ENCODE measurements at regions not wholly inside any gene's neighbourhood (a gene's known extent, or its start where the extent isn't known, plus 50 kb on each side); places are given as distances from the start of the nearest gene placed in this dataset.
"Not testable (repeated sequence)": the region's sequence is repeated elsewhere in the genome, so short reads cannot be mapped to it uniquely, and the experiment has no call there.

GRCh38 chrX:144768540-144768939 is 478.8 kb upstream of the SPANXN1 start:
- H3K9me3 ChIP-seq: no peaks in the 10 kb centered on the region

GRCh38 chrX:144783528-144783927 is 463.8 kb upstream of the SPANXN1 start:
- not testable (repeated sequence) for H3K4me3 ChIP-seq, H3K4me1 ChIP-seq, H4K20me1 ChIP-seq, H3K27ac ChIP-seq, H3K9me3 ChIP-seq, H3K9ac ChIP-seq, H3K36me3 ChIP-seq, H3K4me2 ChIP-seq
- peaks cover 26% of the 10 kb centered on the region for H3K27me3 ChIP-seq

More at GRCh38 chrX:144768540-144768939, 478.8 kb upstream of the SPANXN1 start:
- Histone ChIP-seq H3K4me2 (no peak overlapping the region), H3K4me3 (no peak overlapping the region), H3K27me3 (peaks cover 64% of the 10 kb centered on the region), H3K9ac (no peak overlapping the region), H3K27ac (no peak overlapping the region), H3K36me3 (no peaks in the 10 kb centered on the region), H3K4me1 (no peaks in the 10 kb centered on the region), H4K20me1 (peaks cover 5% of the 10 kb centered on the region; the same call in 1 of the 2 replicates)
- no peak for TF ChIP-seq Cebpa-rat (IDR thresholded peaks at IDR 0.05)

- Histone ChIP-seq H3K27me3 (peaks cover 19% of the 10 kb centered on the region), H3K4me3 (no peak overlapping the region), H3K27ac (no peak overlapping the region), H3K9me3 (peaks cover 20% of the 10 kb centered on the region), H4K20me1 (no peaks in the 10 kb centered on the region), H3K9ac (no peak overlapping the region), H3K4me2 (no peak overlapping the region), H3K36me3 (no peaks in the 10 kb centered on the region), H3K4me1 (no peaks in the 10 kb centered on the region)
- TF ChIP-seq Cebpa-rat (IDR thresholded peaks at IDR 0.05): no peak
Measured at GRCh38 chrX:144790148-144790547, 457.2 kb upstream of the SPANXN1 start.

- Histone ChIP-seq H3K36me3 (no peaks in the 10 kb centered on the region), H4K20me1 (no peaks in the 10 kb centered on the region), H3K9ac (no peak overlapping the region), H3K27ac (no peak overlapping the region), H3K4me2 (no peak overlapping the region), H3K27me3 (peaks cover 22% of the 10 kb centered on the region), H3K4me3 (no peak overlapping the region), H3K4me1 (no peaks in the 10 kb centered on the region), H3K9me3 (peaks cover 20% of the 10 kb centered on the region)
- TF ChIP-seq Cebpa-rat (IDR thresholded peaks at IDR 0.05): no peak
Measured at GRCh38 chrX:144791298-144791697, 456.0 kb upstream of the SPANXN1 start.

- H4K20me1 ChIP-seq: no peaks in the 10 kb centered on the region
- H3K4me2 ChIP-seq: no peak overlapping the region
- peaks cover 46% of the 10 kb centered on the region for H3K27me3 ChIP-seq
- no peak overlapping the region for H3K27ac ChIP-seq
- no peaks in the 10 kb centered on the region for H3K4me1 ChIP-seq
- H3K9ac ChIP-seq: no peak overlapping the region
- H3K4me3 ChIP-seq: no peak overlapping the region
- TF ChIP-seq Cebpa-rat (IDR thresholded peaks at IDR 0.05): no peak
- no peaks in the 10 kb centered on the region for H3K36me3 ChIP-seq
- no peaks in the 10 kb centered on the region for H3K9me3 ChIP-seq
Measured at GRCh38 chrX:144798972-144799371, 448.3 kb upstream of the SPANXN1 start.

- no peak for TF ChIP-seq Cebpa-rat (IDR thresholded peaks at IDR 0.05)
- Histone ChIP-seq H3K4me2 (no peak overlapping the region), H3K36me3 (no peaks in the 10 kb centered on the region), H3K9ac (no peak overlapping the region), H3K4me1 (no peaks in the 10 kb centered on the region), H3K9me3 (0 out of 2 replicates have a peak, but pooled peaks cover 1% of the 10 kb centered on the region), H3K27ac (no peak overlapping the region), H3K4me3 (no peak overlapping the region), H4K20me1 (no peaks in the 10 kb centered on the region), H3K27me3 (peaks cover 37% of the 10 kb centered on the region)
Measured at GRCh38 chrX:144801786-144802185, 445.5 kb upstream of the SPANXN1 start.

- Histone ChIP-seq H3K4me2 (no peak overlapping the region), H3K4me3 (no peak overlapping the region), H4K20me1 (no peaks in the 10 kb centered on the region), H3K9me3 (peaks cover 15% of the 10 kb centered on the region), H3K9ac (no peak overlapping the region), H3K36me3 (no peaks in the 10 kb centered on the region), H3K27me3 (peaks cover 19% of the 10 kb centered on the region), H3K4me1 (no peaks in the 10 kb centered on the region), H3K27ac (no peak overlapping the region)
- TF ChIP-seq Cebpa-rat (IDR thresholded peaks at IDR 0.05): no peak
Measured at GRCh38 chrX:144809025-144809424, 438.3 kb upstream of the SPANXN1 start.

GRCh38 chrX:144810539-144810938 is 436.8 kb upstream of the SPANXN1 start:
- Histone ChIP-seq H3K27me3 (peaks cover 24% of the 10 kb centered on the region), H3K4me3 (no peak overlapping the region), H3K4me1 (no peaks in the 10 kb centered on the region), H4K20me1 (no peaks in the 10 kb centered on the region), H3K9ac (no peak overlapping the region), H3K27ac (no peak overlapping the region), H3K9me3 (peaks cover 15% of the 10 kb centered on the region), H3K36me3 (no peaks in the 10 kb centered on the region), H3K4me2 (no peak overlapping the region)
- TF ChIP-seq Cebpa-rat (IDR thresholded peaks at IDR 0.05): no peak

GRCh38 chrX:144819406-144819805 is 427.9 kb upstream of the SPANXN1 start:
- no peak overlapping the region for H3K9ac ChIP-seq
- TF ChIP-seq Cebpa-rat (IDR thresholded peaks at IDR 0.05): no peak
- no peaks in the 10 kb centered on the region for H3K4me1 ChIP-seq
- no peaks in the 10 kb centered on the region for H3K36me3 ChIP-seq
- H4K20me1 ChIP-seq: no peaks in the 10 kb centered on the region
- no peak overlapping the region for H3K27ac ChIP-seq
- H3K4me2 ChIP-seq: no peak overlapping the region
- no peak overlapping the region for H3K4me3 ChIP-seq
- no peaks in the 10 kb centered on the region; the same call in 1 of the 2 replicates for H3K9me3 ChIP-seq
- H3K27me3 ChIP-seq: peaks cover 63% of the 10 kb centered on the region

GRCh38 chrX:144840616-144841015 is 406.7 kb upstream of the SPANXN1 start:
- Histone ChIP-seq H3K9me3 (no peaks in the 10 kb centered on the region), H3K4me1 (no peaks in the 10 kb centered on the region), H3K27me3 (peaks cover 49% of the 10 kb centered on the region), H3K36me3 (no peaks in the 10 kb centered on the region), H4K20me1 (no peaks in the 10 kb centered on the region), H3K4me2 (no peak overlapping the region), H3K9ac (no peak overlapping the region), H3K27ac (no peak overlapping the region), H3K4me3 (no peak overlapping the region)
- TF ChIP-seq Cebpa-rat (IDR thresholded peaks at IDR 0.05): no peak

- peak overlapping the region; percentile 62 for H3K4me2 ChIP-seq
- peaks cover 20% of the 10 kb centered on the region for H3K9me3 ChIP-seq
- H3K27ac ChIP-seq: no peak overlapping the region
- peaks cover 15% of the 10 kb centered on the region for H3K4me1 ChIP-seq
- no peak overlapping the region for H3K4me3 ChIP-seq
- H4K20me1 ChIP-seq: no peaks in the 10 kb centered on the region; the same call in 1 of the 2 replicates
- H3K36me3 ChIP-seq: no peaks in the 10 kb centered on the region
- peaks cover 40% of the 10 kb centered on the region for H3K27me3 ChIP-seq
- no peak for TF ChIP-seq Cebpa-rat (IDR thresholded peaks at IDR 0.05)
- H3K9ac ChIP-seq: no peak overlapping the region
Measured at GRCh38 chrX:144849141-144849540, 398.2 kb upstream of the SPANXN1 start.

Data from BLaER1 (cell line).